NCI-H82 (cell line): ENCODE measurements at regions not wholly inside any gene's neighbourhood (a gene's known extent, or its start where the extent isn't known, plus 50 kb on each side); places are given as distances from the start of the nearest gene placed in this dataset.
"Not testable (repeated sequence)": the region's sequence is repeated elsewhere in the genome, so short reads cannot be mapped to it uniquely, and the experiment has no call there.

Source experiments
- DNase-seq: peaks from one replicate; lab custom pipeline; 2025; lab: John Stamatoyannopoulos, UW

DNA sequence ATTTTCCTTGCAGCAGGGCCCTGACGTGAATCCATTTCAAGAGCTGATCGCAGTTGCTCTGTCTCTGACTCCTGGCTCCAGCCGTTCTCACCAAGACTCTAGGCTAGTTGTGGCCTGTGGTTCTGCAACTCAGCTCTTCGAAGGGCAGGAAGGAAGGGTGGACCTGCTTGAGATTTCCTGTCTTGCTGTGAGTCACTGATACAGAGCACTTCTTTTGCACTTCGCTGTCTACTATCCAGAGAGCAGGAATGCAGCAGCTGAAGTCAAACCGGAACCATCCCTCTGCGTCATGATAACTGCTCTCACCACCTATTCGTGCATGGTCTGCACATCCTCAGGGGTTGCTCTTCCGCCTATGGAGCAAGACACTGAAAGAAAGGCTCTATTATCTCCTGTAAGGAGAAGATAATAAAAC is 59.7 kb downstream of the RAP2B start:
- no peak for DNase-seq

DNA sequence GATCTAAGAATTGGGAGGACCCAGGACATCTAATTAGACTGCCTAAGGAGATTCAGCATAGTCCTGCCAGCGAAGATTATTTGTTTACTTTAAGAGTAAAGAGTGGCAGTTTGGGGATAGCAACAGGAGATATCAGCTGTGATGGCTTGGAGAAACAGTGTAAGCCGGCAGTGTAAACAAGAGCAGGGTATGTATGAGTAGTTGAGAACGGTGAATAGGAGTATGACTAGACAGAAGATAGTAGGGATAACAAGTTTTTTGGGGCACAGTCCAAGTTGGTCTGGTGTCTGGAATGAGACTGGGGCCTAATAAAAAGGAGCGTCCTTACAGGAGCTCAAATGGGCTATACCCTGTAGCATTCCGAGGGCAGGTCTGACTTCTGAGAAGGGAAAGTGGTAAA is 64.9 kb downstream of the RAP2B start:
- not testable (repeated sequence) for DNase-seq

DNA sequence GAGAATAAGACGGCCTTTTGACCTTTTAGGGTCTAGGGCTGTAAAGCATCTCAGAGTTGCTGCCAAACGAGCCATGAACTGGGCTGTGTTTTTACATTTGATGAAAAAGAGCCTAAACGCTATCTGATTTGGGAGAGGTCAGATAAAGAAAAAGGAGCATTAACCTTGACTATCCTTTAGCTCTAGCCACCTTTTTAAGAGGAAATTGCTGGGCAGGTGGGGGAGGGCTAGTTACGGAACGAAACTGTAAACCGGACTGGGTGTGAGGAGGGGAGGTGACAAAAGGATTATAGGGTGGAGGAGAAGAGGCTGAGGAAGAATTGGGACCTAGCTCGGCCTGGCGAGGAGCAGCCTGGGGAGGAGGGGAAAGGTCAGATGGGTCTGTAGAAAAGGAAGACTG is 68.4 kb downstream of the RAP2B start:
- not testable (repeated sequence) for DNase-seq

DNA sequence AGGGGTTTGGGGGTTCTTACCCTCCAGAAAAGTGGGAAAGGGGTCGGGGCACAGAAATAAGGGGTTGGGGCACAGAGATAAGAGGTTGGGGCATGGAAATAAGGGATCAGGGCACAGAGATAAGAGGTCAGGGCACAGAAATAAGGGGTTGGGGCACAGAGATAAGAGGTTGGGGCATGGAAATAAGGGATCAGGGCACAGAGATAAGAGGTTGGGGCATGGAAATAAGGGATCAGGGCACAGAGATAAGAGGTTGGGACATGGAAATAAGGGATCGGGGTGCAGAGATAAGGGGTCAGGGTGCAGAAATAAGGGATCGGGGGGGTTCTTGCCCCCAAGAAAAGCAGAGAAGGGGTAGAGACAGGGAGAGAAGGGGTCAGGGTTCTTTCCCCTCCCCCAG is 69.2 kb downstream of the RAP2B start:
- not testable (repeated sequence) for DNase-seq

DNA sequence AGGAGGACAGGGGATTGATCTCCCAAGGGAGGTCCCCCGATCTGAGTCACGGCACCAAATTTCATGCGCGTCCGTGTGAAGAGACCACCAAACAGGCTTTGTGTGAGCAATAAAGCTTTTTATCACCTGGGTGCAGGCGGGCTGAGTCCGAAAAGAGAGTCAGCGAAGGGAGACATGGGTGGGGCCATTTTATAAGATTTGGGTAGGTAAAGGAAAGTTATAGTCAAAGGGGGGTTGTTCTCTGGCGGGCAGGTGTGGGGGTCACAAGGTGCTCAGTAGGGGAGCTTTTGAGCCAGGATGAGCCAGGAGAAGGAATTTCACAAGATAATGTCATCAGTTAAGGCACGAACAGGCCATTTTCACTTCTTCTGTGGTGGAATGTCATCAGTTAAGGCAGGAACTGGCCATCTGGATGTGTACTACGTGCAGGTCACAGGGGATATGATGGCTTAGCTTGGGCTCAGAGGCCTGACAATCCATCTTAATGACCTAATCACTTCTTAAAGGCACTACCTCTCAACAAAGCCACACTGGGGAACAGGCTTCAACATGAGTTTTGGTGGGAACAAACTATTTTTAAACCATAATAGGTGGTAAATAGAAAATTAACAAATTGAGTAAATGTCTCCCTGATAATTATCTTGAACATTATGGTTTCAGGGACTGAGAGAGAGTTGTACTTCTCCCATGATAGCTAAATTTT is 70.2 kb downstream of the RAP2B start:
- peak; percentile 73 for DNase-seq

DNA sequence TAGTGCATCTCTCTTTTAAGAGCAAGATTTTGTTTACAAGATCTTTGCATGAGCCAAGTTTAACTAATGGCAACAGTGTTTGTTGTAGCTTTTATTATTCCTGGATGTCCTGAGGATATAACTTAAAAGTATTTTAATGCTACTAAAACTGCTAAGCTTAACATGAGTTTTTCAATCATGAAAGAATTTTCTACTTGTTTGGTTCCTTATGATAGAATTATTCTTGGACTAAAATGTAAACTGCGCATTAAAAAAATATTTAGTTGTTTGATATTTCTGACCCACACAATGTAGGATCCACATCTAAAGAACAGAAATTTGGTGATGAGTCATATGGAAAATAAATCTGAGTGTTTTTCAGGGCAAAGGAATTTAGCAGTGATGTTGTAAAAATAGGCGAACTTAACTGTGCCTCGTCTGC is 70.8 kb downstream of the RAP2B start:
- no peak for DNase-seq

DNA sequence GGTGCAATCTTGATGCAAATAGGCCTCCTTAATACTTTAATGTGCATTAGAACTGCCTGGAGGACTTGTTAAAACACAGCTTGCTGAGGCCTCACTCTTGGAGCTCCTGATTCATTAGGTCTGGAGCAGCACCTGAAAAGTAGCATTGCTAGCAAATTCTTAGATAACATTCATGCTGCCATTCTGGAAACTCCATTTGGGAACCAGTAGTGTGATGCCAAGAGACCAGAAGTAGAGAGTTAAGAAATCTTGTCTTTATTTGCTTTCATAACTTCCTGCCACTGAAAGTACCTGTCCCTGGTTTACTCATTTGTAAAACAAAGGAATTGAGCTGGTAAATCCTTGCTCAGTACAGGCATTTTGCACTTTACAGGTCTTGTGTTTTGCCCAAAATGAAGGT is 72.0 kb downstream of the RAP2B start:
- DNase-seq: no peak

DNA sequence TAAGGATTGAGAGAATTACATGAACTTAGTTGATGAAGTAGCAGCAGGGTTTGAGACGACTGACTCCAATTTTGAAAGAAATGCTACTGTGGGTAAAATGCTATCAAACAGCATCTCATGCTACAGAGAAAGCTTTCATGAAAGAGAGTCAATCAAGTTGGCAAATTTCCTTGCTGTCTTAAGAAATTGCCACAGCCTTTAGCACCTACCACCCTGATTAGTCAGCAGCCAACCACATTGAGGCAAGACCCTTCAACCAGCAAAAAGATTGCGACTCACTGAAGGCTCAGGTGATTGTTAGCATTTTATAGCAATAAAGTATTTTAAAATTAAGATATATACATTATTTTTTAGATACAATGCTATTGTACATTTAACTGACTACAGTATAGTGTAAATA is 80.9 kb downstream of the RAP2B start:
- DNase-seq: no peak

DNA sequence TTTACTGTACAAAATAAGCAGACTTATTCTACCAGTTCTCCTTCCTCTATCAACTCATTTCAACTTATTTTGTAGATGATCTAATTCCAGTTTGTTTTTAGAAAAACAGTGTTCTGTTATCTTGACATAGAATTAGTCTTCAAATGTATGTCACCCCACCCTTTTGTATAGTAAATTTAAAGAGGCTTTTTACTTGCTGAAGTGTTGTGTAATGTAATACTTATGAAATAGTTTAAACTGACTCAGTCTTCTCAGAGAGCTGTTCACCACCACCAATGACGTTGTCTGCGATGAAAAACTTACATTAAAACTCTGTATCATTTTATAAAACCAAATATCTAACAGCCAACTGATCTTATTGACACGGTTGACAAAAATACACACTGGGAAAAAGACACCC is 82.9 kb downstream of the RAP2B start:
- DNase-seq: no peak

DNA sequence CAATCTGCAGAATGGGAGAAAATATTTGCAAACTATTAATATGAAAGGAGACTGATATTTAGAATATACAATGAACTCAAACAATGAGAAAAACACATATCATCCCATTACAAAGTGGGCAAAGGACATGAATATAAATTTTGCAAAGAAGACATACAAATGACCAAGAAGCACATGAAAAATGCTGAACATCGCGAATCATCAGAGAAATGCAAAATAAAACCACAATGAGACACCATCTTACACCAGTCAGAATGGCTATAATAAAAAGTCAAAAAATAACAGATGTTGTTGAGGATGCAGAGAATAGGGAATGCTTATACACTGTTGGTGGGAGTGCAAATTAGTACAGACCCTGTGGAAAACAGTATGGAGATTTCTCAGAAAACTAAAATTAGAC is 83.6 kb downstream of the RAP2B start:
- no peak for DNase-seq

DNA sequence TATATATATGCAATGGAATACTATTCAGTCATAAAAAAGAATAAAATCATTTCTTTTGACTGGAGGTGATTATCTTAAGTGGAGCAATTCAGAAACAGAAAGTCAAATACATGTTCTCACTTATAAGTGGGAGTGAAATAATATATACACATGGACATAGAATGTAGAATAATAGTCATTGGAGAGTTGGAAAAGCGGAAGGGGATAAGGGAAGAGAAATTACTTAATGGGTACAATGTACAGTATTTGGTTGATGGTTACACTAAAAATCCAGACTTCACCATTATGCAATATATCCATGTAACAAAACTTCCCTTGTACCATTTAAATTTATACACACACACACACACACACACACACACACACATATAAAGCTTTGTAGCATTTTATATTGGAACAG is 84.3 kb downstream of the RAP2B start:
- DNase-seq: no peak

DNA sequence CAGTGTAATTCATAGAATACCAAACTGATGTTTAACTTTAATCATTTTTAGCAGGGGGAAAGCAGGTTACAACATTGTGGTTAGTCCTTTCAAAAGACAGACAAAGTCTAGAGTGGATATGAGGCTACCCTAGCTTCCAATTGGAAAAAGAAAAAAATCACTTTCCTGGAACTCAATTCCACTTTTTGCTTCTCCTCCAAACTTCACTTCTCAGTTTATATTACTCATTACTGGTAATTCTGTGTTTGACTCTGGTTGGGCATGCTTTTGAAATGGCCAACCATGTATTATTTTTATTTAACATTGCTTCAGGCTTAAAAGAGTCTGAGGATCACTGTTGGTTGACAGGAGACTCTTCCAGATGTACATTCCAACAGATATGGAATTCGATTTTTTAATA is 84.8 kb downstream of the RAP2B start:
- DNase-seq: no peak

DNA sequence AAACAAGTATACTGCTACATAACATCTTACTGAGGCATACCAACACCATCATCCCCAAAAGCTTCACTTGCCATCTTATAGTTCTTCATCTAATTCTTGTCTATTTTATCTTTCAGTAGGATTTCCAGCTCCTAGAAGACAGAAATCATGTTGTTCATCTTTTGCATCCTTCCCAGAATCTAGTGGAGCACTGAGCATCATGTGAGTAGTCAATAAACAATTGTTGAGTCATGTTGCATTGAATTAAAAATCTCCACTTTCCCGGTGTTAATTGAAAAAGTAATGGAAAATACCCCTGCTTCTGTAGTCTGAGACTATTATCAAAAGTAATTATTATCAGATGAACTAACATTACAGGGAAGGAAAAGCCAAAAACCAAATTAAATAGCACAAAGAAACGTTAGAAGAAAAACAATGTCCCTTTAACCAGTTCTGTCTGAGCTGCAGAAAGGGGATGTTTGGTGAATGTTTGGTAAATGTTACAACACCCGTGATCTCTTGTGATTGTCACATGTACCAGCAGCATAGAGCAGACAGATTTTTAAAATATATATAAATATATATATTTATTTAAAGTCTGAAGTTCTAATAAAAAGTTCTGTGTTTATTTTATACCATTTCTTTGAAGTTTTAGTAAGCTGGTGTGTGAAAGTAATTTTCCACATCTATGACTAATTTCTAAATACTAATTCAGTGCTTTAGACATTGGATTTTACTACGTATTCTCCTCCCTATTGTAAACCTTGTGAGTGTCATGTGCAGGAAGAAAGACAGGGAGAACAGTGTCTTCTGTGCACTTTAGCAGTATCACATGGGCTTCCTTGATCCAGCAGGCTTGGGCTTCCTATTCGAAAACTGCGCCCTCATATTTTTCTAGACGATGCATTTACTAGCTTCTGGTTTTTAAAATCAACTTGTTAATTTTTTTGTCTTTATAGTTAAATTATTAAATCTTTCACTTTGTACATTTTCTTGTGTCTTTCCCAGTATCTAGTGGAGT is 85.6 kb downstream of the RAP2B start:
- no peak for DNase-seq

DNA sequence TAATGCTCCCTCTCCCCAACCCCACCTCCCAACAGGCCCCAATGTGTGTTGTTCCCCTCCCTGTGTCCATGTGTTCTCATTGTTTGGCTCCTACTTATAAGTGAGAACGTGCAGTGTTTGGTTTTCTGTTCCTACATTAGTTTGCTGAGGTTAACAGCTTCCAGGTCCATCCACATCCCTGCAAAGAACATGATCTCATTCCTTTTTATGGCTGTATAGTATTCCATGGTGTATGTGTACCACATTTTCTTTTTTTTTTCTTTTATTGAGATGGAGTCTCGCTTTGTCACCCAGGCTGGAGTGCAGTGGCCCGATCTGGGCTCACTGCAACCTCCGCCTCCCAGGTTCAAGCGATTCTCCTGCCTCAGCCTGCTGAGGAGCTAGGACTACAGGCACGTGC is 86.8 kb downstream of the RAP2B start:
- not testable (repeated sequence) for DNase-seq

DNA sequence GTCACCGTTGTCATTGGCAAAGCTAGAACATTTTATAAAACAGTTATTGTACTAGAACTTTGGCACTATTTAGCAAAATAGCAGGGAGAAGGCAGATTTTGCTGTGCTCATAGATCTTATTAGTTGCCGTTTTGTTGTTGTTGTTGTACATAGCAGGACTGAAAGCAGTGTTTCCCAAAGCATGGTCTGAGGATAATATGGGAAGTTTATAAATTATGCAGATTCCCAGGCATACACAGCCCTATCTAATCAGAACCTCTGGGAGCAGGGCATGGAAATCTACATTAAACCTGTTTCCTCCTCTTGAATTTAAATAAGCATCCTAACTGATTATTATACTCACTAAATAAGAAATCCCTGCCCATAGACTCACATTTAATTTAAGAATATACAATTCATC is 87.9 kb downstream of the RAP2B start:
- no peak for DNase-seq

DNA sequence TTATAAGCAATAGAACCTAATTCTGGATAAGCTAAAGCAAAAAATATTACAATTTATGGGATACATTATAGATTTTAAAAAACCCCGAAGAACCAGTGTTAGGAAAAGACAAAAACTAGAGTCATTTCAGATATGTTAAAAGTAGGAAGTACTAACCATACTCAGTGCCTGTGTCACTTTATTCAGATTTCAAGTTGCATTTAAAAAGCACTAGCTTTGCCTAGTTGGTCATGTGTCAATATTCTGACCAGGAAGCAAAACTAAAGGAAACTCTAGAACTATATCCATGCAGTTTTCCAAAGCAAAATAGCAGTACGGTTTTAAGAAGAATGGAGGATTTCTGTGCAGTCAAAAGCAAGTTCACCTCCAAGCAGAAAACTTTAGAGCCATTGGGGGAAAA is 88.4 kb downstream of the RAP2B start:
- DNase-seq: no peak

DNA sequence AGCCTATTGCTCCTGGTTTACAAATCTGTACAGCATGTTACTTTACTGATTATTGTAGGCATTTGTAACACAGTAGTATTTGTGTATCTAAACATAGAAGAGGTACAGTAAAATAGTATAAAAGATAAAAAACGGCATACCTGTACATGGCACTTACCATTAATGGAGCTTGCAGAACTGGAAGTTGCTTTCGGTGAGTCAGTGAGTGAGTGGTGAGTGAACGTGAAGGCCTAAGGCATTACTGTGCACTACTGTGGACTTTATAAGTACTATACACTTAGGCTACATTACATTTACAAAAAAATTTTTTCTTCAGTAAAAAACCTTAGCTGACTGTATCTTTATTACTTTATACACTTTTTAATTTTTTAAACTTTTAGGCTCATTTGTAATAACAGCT is 90.9 kb downstream of the RAP2B start:
- DNase-seq: no peak

DNA sequence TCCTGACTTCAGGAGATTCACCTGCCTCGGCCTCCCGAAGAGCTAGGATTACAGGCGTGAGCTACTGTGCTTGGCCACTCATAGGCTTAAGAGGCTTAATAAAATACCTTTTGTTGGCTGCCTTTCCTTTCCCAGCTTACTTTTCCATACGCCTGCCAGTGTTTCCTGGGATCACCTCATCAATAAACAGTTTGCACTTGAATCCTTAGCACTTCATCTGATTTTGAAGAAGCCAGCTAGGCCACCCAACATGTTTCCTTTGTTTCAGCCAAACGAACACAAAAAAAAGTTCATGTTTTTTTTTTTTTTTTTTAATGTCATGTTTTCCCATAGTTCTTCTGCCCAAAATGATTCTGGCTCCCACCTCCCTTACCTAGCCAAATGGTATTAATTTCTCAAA is 92.3 kb downstream of the RAP2B start:
- DNase-seq: peak; percentile 36

DNA sequence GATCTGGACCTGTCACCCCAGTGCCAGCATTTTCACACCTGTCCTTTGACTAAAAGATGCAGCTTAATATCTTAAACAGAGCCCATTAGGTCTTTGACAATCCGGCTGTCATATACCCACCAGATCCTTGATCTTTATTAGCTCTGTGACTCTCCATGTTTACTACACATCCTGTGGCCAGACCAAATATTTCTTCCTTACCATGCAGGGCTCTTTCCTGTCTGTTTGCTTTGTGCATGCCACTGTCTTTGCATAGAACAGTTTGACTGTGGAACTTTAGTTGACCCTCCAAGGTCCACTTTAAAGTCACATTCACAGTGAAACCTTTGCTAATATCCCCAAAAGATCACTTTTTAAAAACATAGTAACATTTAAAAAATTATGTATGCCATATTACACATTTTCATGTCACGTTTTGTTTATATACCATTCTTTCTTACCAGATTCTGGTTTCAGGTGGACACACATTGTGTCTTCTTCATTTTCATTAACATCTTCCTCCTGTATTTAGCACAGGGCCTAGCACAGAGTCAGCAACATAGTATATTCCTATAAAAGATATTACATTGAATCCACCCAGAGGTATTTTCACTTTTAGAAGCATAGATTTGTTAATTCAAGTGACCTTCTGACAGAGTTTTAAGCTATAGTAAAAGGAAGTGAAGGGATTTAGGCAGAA is 95.8 kb downstream of the RAP2B start:
- DNase-seq: no peak

DNA sequence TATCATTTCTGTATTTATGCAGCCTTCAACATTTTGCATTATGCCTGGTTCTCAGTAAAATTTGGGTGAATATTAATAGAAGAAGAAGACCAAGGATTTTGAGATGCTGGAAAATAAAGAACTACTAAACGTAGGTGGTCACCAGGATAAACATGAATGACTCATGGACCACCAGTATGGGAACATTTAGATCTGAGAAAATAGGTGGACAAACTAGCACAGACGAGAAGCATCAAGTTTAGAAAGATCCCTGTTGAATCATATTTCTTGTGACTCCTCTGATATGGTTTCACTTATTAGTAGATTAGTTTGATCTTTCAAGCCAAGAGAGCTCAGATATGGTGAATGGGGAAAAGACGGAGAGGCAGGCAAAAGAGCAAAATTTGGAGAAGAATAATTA is 97.9 kb downstream of the RAP2B start:
- DNase-seq: no peak

DNA sequence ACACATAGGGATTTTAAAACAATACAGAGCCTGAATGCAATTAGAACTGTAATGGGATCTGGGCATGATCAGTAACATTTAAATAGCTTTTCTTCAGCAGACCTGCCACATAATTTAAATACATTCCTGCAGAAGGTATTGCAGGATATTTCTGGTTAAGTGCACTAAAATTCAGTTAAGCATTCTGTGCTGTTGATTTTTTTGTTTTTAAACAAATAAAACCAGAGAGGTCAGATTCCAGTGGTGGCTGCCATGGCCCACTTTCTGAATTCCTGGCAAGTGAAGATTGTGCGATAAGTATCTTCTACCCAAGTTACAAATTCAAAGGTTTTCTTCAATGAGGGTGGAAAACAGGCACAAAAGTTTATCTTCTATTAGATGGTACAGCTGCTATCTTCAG is 98.7 kb downstream of the RAP2B start:
- peak; percentile 32 for DNase-seq

DNA sequence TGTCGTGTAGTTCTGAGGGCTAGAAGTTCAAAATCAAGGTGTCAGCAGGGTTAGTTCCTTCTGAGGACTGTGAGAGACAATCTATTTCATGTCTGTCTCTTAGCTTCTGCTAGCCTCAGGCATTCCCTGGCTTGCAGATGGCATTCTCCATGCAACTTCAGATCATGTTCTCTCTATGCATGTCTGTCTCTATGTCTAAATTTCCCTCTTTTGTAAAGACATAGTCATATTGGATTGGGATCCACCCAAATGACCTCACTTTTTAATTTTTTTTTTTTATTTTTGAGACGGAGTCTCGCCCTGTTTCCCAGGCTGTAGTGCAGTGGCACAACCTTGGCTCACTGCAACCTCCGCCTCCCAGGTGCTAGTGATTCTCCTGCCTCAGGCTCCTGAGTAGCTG is 104.6 kb downstream of the RAP2B start:
- DNase-seq: no peak
